OCI-LY1 (cell line): ENCODE measurements at regions not wholly inside any gene's neighbourhood (a gene's known extent, or its start where the extent isn't known, plus 50 kb on each side); places are given as distances from the start of the nearest gene placed in this dataset.

Experiments
- EZH2 ChIP-seq: fragments of 200-600 bp; sonication (generic), shearing (Covaris generic); IDR thresholded peaks from 2 replicates; pipeline ENCODE4 v1.8.0; 2017; ENCODE audit warnings: borderline replicate concordance, mixed run types, mild to moderate bottlenecking, antibody characterized with exemption, low read length, moderate library complexity, mixed read lengths
- TF ChIP-seq, protein P1 (sequence below): fragments of 200-600 bp; sonication (generic), shearing (Covaris generic); IDR thresholded peaks from 2 replicates; pipeline ENCODE4 v1.5.1; 2017; ENCODE audit warnings: mild to moderate bottlenecking, antibody characterized with exemption, low read length, moderate library complexity, mixed read lengths

DNA sequence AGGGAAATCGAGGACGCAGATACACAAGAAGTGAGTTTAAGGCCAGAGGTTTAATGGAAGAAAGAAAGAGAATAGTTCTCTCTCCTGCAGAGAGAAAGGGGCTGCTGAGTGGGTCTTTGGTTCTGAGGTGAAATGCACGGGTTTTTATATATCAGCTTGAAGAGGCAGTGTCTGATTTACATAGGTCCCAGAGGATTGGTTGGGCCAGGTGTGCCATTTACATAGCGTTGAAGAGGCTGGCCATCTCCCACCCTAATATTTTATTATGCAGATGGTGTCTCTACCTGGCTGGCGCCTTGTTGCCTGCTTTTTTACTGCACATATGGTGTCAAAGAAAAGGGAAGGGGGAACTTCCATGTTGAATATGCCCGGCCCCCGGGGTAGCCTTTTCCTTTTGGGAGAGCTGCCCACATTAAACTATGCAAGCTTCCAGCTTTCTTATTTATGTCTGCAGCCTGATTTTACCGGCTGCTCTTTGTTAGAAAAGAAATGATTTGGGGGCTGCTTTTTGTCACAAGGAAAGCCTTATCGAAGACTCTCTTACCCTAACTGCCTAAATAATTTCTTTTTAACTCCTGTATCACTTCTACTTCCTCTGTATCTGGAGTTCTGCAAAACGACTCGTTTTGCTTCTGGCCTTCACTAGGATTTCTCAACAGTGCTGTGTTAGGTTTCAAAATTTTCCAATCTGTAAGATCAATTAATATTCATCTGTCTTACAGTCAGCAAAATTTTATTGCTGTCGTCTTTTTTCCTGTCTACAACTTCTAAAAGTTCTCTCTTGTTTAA is 268.5 kb downstream of the B3GLCT start:
- TF ChIP-seq, protein P1, sequence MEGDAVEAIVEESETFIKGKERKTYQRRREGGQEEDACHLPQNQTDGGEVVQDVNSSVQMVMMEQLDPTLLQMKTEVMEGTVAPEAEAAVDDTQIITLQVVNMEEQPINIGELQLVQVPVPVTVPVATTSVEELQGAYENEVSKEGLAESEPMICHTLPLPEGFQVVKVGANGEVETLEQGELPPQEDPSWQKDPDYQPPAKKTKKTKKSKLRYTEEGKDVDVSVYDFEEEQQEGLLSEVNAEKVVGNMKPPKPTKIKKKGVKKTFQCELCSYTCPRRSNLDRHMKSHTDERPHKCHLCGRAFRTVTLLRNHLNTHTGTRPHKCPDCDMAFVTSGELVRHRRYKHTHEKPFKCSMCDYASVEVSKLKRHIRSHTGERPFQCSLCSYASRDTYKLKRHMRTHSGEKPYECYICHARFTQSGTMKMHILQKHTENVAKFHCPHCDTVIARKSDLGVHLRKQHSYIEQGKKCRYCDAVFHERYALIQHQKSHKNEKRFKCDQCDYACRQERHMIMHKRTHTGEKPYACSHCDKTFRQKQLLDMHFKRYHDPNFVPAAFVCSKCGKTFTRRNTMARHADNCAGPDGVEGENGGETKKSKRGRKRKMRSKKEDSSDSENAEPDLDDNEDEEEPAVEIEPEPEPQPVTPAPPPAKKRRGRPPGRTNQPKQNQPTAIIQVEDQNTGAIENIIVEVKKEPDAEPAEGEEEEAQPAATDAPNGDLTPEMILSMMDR: no peak
- no peak for TF ChIP-seq EZH2
